NCI-H2081 (cell line): ENCODE measurements at regions not wholly inside any gene's neighbourhood (a gene's known extent, or its start where the extent isn't known, plus 50 kb on each side); places are given as distances from the start of the nearest gene placed in this dataset.
A peak's percentile ranks its signal among the peaks of the same experiment; 100 is the strongest.

Source experiments
- DNase-seq, 2 experiments: peaks; one replicate each; lab custom pipeline; 2025; lab: John Stamatoyannopoulos, UW

GRCh38 chr2:8517850-8518498 lies 163.9 kb upstream of the ID2 start:
- DNase-seq = no peak

DNA sequence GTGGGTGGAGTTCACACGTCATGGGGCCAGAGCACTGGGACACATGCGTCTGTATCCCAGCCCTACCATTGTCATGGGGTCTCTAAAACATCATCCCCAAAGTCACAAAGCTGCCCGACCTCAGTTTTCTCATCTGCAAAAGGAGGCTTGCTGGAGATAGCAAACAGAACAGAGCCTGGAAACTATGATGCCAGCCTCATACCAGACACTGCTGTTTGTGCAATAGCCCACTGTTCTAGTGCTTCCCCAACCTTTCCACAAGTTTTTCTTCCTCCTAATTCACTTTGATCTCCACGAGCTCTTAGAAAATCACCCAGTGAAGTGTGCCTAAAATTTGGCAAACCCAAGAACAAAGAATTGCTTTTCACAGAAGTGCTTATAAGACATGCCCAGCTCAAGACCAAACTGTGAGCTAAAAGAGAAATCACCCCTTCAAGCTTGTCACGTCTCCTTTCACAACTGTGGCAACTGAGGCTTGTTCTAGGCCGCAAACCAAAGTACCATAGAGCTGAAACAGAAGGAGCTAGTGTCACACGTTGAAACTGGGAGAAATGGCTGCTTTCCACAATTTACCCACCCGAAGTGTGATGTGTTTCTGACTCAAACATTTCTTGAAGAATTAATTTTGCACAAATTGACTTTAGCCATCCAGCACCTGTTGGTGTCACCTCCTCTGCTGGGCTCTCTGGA lies 162.7 kb upstream of the ID2 start:
- DNase-seq = no peak

DNA sequence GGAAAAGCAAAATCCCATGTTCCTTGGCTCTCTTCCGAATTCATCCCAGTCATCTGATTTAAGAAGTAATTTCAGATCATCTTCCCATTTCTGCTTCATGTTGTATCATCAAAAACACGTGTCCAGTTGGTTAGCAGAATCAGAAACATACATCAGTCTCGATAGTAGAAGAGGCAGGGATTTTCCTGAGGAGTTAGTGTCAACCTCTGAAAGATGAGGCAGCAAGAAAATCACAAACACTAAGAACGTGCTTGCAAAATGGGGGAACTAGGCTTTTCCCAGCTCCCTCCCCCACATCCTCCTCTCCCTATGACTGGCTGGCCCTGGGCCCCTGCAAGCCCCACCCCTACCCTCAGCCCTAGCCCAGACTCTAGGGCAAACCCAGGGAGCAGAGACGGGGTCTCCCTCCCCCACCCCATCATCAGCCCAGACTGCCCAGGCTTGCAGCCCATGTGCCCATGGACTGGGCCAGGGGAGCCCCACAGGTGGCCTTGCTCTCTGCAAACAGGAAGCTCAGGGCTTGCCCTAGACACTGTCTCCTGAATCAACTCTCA lies 161.0 kb upstream of the ID2 start:
- peak in 1 of 2 experiments; percentile 14 for DNase-seq

GRCh38 chr2:8522687-8523086 lies 159.2 kb upstream of the ID2 start:
- no peak for DNase-seq

GRCh38 chr2:8524388-8524787 lies 157.5 kb upstream of the ID2 start:
- no peak for DNase-seq

- no peak for DNase-seq
These were observed 157.0 kb upstream of the ID2 start for GRCh38 chr2:8524823-8525222.

- DNase-seq = no peak
These were observed 156.6 kb upstream of the ID2 start for GRCh38 chr2:8525236-8525581.

- peak; percentile 92 to 99 for DNase-seq
These were observed 156.1 kb upstream of the ID2 start for GRCh38 chr2:8525582-8526402.

DNA sequence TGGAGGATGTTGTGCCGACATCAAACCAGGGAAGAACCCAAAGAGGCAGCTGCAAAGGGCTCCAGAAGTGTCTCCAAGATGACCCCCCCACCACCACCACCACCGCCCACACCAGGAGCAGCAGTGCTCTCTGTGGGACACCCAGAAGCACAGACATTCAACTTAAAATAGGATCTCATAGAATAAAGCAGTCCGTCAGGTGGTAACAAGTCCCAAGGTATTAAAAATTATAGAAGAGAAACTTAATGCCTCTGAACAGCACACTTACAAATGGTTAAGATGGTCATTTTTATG lies 155.5 kb upstream of the ID2 start:
- peak in 1 of 2 experiments; percentile 51 for DNase-seq

DNA sequence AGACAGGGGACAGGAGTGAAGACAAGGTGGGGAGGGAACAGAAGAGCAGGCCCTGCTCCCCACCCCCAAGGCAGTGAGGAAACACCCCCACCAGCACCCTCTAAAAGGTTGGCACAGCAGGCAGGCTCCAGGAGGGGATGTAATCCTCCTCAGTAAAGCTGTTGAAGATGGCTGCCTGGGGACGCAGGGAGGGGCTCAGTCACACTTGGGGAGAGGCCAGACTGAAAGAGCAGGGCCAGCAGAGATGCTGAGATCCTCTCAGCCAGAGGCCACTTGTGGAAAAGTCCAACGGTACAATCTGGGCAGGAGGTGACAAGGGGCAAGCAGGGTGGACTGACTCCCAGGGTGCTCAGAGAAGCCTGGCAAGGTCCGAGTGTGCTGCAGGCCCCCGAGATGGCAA lies 154.8 kb upstream of the ID2 start:
- DNase-seq = peak in 1 of 2 experiments; percentile 46

DNA sequence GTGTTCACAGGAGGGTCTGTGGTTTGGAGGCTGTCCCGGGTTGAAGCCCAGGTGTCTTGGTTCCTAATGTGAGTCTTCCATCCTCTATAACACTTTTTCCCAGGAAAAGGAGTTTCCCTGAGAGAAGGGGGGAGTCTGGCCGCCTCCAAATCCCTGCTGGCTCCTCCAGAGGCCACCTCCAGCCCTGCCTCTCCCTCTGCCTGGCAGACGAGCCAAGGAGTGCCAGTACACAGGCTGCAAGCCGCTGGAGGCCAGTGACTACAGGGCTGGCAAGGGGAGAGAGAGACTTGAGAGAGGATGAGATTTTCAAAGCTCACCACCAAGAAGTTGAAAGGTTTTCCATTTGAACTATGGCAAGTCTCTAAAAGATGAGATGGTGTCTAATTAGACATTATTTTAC lies 154.2 kb upstream of the ID2 start:
- no peak for DNase-seq

DNA sequence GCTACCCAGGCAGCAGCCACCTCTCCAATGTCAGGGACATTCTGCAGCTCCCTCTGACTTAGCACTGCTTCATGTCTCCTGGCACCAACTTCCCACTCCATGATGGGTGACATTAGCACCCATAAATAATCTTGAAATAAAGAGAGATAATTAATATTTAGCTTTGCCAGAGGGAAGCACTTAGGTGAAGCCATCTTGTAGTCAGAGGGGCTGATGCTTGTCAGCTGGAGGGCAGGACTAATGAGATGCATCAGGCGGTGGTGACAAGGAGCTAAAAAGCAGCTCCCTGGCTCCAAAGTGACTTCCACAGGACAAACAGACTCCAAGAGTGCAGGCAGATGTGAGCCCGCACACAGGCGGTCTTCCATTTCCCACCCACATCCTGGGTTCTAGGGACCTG lies 153.0 kb upstream of the ID2 start:
- DNase-seq = peak in 1 of 2 experiments; percentile 22

GRCh38 chr2:8529706-8530277 lies 152.1 kb upstream of the ID2 start:
- DNase-seq = no peak

- no peak for DNase-seq
These were observed 150.4 kb upstream of the ID2 start for GRCh38 chr2:8531481-8531880.

GRCh38 chr2:8532438-8532837 lies 149.4 kb upstream of the ID2 start:
- no peak for DNase-seq

DNA sequence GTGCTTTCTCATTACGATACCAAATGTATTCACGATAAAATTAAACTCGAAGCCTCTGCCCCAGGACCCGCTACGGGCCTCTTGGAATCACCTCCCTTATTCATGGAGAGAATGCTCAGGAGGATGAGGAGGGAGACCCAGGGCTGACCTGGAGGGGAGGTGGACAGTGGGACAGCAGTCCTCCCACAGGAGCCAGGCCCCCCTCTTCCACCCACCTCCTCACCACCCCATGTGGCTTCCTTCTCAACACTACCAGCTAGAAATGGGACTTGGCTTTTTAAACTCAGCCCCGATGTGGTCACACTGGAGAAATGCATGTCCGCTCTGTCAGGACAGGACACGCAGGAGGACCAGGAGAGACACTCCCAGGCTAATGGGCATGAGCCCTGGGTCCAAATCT lies 147.9 kb upstream of the ID2 start:
- no peak for DNase-seq

DNA sequence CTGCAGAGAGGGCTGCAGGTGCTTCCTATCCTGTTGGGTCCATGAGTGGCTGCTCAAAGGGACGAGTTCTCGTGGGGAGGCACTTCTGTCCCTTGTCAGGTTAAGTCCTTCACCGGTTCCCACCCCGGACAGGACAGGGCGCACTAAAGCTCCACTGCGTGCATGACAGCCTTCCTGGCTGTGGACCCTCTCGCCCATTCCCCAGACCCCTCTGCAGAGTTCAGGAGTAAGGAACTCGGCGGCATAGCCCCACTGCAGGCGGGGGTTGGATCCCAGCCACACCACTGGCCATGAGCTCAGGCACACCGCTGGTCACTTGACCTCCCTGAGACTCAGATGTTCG lies 147.5 kb upstream of the ID2 start:
- no peak for DNase-seq

- no peak for DNase-seq
These were observed 147.0 kb upstream of the ID2 start for GRCh38 chr2:8534729-8535468.

DNA sequence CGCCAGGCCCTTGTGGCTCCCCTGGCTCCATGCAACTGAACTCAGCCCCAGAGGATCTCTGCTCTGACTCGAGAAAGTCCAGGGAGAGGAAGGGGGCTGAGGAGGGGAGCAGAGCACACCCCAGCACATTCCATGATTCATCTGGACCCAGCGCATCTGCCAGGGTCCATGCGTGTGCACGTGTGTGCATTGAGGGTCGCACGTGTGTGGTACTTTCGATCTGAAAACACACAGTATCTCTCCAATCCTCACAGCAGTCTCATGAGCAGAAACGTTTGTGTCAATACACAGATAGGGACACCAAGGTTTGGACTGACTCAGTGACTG lies 146.4 kb upstream of the ID2 start:
- no peak for DNase-seq

DNA sequence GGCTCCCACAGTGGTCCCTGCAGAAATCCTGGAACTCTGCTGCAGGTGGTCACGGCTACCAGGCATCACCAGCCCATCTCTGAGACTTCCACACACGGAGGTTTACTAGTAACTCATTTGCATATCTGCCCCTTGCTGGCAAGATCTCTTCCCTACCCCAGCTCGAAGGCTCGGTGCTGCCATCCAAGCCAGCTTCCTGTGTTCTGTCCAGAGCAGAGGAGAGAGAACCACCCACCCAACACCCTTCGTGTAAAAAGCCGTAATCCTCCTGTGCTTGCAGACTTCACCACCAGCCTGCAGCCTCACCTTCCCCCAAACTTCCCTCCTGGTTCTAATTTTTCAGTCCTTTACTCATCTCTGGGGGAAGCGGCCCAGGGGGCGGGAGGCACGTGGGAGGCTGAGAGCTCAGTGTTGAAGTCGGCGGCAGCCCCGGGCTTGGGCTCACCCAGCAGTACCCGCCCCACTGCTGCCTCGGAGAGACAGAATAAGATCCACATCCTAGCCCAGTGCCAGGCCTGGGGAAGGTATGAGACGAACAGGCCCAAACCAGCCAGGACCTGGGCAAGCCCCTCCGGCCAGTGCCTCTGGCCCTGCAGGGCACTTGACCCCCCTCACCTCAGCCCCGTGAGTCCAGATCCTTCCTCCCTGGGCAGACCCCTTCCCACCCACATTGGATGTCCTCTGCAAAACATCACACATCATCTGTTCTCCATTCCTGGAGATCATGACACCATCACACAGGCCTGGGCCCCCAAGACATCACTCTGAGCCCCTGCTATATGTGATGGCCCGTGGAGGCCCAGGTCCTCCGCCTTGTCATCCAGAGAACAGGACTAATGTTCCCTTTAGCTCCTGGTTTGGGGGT lies 145.8 kb upstream of the ID2 start:
- DNase-seq = no peak
